Endothelial cell of umbilical vein (primary cell): ENCODE measurements at regions not wholly inside any gene's neighbourhood (a gene's known extent, or its start where the extent isn't known, plus 50 kb on each side); places are given as distances from the start of the nearest gene placed in this dataset.

Experiments used
- JUN ChIP-seq: IDR thresholded peaks from 2 replicates; pipeline ENCODE4 v1.6.1; 2011; ENCODE audit warnings: borderline replicate concordance, low read depth; ENCODE audit not compliant: insufficient read length, insufficient read depth
- MYC ChIP-seq: IDR thresholded peaks from one replicate; pipeline ENCODE4 v1.6.1; 2011; ENCODE audit warnings: mild to moderate bottlenecking, low read depth, low read length
- POLR2A ChIP-seq: IDR thresholded peaks from 2 replicates; pipeline ENCODE4 v1.6.1; 2012; ENCODE audit warnings: low read depth, mild to moderate bottlenecking, control low read depth, low read length
- POLR2AphosphoS5 ChIP-seq: IDR thresholded peaks from 2 replicates; pipeline ENCODE4 v1.6.1; 2012; ENCODE audit warnings: low read depth, mild to moderate bottlenecking, control low read depth, low read length, moderate library complexity; ENCODE audit not compliant: insufficient read depth
- TF ChIP-seq, protein P1 (sequence below), 2 donors: IDR thresholded peaks; 1 replicate in 1 of 2; 2 replicates in 1 of 2; pipeline ENCODE4 v1.5.1; 2011; ENCODE audit warnings: low read length in 2 of 2, mild to moderate bottlenecking in 2 of 2, moderate library complexity in 2 of 2, control low read depth in 1 of 2, inconsistent platforms in 1 of 2, low read depth in 1 of 2; ENCODE audit not compliant: insufficient read depth in 1 of 2; ENCODE audit errors: extremely low read depth in 1 of 2
- TF ChIP-seq, protein P2 (sequence below): IDR thresholded peaks from 2 replicates; pipeline ENCODE4 v1.6.1; 2011; ENCODE audit not compliant: insufficient read depth, insufficient read length

DNA sequence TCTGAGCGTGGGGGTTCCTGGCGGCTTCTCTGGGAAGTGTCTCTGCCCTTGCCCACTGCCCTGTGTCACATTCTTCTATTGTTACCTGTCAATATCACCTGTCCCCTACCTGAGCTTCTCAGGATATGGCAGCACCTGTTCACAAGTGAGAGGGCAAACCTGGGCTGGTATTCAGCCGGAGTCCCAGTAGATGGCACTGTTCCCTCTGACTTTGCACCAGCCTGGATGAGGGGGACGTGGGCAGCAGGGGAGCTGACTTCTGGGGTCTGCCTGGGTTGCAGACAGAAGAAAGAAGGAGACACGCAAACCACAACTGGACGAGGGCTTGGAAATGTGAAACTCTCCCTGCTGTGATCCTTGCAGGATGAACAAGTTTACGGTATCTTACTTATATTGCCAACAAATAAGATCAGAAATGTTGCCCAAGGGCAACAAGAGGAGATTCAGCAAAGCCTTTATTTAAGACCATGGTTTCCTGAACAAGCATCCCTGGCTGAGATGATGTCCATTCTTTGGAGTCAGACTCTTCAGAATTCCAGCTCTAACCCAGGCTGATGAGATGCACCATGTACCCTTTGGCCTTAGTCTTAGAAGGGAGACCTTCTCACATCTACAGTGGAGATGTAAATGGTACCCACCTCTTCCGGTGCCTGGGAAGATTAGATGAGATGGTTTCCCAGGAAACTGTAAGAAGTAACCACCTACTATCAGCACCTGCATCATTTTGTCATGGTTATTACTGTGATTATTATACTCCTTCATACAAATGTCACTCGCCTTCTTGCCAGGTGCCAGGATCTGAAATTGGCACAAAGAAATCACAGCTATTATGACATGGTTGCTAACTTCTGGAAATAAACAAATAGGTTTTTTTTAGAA, 400.0 kb upstream of the CDH4 start:
- TF ChIP-seq, protein P1, sequence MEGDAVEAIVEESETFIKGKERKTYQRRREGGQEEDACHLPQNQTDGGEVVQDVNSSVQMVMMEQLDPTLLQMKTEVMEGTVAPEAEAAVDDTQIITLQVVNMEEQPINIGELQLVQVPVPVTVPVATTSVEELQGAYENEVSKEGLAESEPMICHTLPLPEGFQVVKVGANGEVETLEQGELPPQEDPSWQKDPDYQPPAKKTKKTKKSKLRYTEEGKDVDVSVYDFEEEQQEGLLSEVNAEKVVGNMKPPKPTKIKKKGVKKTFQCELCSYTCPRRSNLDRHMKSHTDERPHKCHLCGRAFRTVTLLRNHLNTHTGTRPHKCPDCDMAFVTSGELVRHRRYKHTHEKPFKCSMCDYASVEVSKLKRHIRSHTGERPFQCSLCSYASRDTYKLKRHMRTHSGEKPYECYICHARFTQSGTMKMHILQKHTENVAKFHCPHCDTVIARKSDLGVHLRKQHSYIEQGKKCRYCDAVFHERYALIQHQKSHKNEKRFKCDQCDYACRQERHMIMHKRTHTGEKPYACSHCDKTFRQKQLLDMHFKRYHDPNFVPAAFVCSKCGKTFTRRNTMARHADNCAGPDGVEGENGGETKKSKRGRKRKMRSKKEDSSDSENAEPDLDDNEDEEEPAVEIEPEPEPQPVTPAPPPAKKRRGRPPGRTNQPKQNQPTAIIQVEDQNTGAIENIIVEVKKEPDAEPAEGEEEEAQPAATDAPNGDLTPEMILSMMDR (IDR thresholded peaks at IDR 0.05; ENCODE audit: extremely low read depth in 1 of 2, insufficient read depth in 1 of 2, low read depth in 1 of 2, low read length in 2 of 2), result no peak
- TF ChIP-seq, protein P2, sequence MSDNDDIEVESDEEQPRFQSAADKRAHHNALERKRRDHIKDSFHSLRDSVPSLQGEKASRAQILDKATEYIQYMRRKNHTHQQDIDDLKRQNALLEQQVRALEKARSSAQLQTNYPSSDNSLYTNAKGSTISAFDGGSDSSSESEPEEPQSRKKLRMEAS, result no peak
- TF ChIP-seq POLR2A (no peak), POLR2AphosphoS5 (no peak), MYC (no peak), JUN (no peak)
